ENCODE measurements at regions not wholly inside any gene's neighbourhood (a gene's known extent, or its start where the extent isn't known, plus 50 kb on each side); places are given as distances from the start of the nearest gene placed in this dataset.

DNA sequence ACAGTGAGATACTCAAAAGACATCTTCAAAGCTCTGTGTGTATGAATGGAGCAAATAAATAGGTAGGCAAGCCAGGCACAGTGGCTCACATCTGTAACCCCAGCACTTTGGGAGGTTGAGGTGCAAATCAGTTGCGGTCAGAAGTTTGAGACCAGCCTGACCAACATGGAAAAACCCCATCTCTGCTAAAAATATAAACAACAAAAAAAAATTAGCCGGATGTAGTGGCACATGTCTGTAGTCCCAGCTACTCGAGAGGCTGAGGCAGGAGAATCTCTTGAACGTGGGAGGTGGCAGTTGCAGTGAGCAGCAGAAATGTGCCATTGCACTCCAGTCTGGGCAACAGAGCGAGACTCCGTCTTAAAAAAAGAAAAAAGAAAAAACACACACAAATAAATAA is 945.1 kb upstream of the PIK3C3 start (continued):
- no peak for TF ChIP-seq EZH2 (IDR thresholded peaks at IDR 0.05; ENCODE audit: low read depth, low read length, severe bottlenecking)
- TF ChIP-seq, protein P1, sequence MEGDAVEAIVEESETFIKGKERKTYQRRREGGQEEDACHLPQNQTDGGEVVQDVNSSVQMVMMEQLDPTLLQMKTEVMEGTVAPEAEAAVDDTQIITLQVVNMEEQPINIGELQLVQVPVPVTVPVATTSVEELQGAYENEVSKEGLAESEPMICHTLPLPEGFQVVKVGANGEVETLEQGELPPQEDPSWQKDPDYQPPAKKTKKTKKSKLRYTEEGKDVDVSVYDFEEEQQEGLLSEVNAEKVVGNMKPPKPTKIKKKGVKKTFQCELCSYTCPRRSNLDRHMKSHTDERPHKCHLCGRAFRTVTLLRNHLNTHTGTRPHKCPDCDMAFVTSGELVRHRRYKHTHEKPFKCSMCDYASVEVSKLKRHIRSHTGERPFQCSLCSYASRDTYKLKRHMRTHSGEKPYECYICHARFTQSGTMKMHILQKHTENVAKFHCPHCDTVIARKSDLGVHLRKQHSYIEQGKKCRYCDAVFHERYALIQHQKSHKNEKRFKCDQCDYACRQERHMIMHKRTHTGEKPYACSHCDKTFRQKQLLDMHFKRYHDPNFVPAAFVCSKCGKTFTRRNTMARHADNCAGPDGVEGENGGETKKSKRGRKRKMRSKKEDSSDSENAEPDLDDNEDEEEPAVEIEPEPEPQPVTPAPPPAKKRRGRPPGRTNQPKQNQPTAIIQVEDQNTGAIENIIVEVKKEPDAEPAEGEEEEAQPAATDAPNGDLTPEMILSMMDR (IDR thresholded peaks at IDR 0.05; ENCODE audit: control extremely low read depth in 1 of 3, insufficient read depth in 1 of 3, low read depth in 1 of 3, low read length in 3 of 3), result no peak

Data from H1 (cell line).